CD4-positive, alpha-beta T cell treated with Interleukin-4 for 4 hours (primary cell): ENCODE measurements at regions not wholly inside any gene's neighbourhood (a gene's known extent, or its start where the extent isn't known, plus 50 kb on each side); places are given as distances from the start of the nearest gene placed in this dataset.
"Not testable (repeated sequence)": the region's sequence is repeated elsewhere in the genome, so short reads cannot be mapped to it uniquely, and the experiment has no call there.

Experiments used
- DNase-seq: peaks from one replicate; pipeline ENCODE4 v3.0.0-alpha.2; 2020

DNA sequence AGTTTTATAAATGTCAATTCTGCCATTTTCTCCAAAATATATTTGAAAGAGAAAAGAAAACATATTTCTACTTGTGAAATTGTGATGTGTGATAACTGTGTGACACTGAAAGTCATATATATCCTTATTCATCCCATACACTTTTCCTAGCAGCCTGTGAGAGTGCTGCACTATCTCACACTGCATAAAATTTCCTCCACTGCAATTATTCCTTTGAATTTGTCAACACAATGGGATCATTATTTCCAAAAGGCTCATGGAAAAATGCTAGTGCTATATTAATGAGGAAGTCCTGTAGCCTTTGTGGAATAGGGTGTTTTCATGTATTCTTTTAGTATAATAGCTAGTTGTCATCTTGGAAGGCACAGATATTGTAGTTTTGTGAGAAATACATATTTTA lies 504.1 kb downstream of the RPL10L start:
- DNase-seq = no peak

DNA sequence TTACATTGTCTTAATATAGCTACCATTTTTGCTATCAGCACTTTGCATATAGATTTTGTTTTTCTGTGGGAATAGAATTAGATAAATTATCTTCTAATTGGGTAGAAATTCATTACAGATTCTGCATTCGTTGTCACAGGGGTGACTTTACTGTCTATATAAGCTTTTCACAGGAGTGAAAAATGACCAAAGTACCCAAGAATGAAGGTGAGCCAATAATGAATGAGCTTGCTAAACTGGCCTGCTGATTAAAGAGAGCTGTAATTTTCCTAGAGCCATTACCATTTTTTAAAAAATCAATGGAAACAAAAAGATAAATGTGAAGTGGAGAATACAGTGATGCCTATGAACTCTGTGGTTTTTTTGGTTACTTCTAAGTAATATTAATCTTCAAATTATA lies 504.6 kb downstream of the RPL10L start:
- DNase-seq = no peak

DNA sequence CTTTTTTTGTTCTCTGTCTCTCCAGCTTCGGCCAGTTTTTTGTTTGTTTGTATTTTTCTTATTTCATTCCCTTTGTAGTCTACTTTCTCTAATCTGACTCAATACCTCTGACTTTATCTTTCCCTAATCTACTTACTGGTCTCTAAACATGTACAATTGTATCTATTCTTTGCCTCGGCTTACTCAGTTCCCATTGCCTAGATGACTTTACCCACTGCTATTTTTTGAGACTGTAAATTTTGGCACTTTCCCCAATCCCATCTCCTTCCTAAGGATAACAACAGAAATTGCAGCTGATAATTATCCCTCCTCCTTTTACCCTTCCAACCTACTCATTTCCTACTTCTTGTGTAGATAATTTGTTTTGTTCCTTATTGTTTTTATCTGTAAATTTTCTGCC lies 511.1 kb downstream of the RPL10L start:
- DNase-seq = no peak

DNA sequence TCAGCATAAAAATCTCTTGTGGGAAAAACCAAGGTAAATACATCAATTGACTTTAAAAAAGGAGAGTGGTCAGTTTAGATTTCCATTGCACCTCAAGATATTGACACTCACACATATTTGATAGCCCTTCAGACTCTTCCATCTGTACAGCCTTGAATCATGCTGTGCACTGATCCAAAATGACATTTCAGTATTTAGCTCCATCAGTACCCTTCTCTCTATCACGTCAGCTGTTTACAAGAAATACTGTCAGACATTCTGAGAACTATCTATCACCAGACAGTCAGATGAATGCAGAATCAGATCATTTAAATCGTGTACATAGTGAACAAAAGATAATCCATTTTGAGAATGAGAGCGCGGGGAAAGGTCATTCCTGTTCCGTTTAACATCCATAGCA lies 511.9 kb downstream of the RPL10L start:
- no peak for DNase-seq

DNA sequence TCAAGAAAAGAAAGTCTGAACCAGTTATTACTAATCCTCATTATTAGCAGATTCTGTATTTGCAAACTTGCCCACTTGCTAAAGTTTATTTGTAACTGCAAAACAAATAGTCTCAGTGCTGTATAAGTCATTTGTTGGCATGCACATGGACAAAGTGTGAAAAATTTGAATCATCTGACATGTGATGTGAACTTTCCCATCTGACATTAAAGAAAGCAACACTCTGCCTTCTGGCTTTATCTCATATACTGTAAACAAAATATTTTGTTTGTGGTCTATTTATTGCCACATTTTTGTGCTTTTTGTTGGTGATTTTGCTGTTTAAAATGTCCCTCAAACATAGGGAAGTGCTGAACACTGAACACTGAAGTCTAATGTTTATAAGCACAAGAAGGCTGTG lies 513.8 kb downstream of the RPL10L start:
- DNase-seq = no peak

DNA sequence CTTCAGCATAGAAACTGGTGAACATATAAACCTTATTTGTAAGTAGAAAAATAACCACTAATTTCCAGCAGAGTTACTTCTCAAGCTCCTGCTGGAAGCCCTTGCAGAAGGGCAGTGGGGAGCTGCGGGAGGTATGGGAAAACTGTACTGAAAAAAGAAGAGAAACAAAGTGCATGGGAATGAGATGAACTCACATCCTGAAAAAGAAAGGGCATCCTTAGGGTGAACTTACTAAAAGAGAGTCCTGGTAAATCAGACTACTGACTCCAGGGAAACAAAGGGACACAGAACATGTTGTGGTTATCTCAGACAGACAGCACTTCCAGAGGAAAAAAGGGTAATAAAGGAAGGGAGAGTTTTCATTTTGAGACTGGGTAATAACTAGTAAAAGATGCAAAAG lies 515.1 kb downstream of the RPL10L start:
- DNase-seq = no peak

DNA sequence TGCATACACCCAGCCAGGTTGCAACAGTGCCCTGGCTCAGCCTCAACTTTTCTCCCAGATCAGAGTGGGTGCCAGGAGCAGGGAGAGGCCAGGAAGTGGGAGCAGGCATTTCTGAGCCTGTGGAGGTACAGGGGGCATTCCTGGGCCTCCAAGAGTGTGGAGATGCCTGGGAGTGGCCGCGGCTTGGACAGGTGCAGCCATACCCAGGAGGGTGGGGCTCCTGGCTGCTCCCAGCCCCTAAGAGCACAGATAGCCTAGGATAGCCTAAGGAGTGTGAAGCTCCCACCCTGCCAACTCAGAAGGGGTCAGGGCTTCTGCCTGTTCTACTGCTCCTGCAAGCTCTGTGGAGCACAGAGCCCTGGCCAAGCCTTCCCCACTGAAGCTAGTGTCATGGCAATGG lies 543.4 kb downstream of the RPL10L start:
- DNase-seq = no peak

DNA sequence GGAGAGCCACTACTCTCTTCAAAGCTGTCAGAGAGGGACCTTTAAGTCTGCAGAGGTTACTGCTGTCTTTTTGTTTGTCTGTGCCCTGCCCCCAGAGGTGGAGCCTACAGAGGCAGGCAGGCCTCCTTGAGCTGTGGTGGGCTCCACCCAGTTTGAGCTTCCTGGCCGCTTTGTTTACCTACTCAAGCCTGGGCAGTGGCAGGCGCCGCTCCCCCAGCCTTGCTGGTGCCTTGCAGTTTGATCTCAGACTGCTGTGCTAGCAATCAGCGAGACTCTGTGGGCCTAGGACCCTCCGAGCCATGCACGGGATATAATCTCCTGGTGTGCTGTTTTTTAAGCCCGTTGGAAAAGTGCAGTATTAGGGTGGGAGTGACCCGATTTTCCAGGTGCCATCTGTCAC lies 550.7 kb downstream of the RPL10L start:
- not testable (repeated sequence) for DNase-seq

DNA sequence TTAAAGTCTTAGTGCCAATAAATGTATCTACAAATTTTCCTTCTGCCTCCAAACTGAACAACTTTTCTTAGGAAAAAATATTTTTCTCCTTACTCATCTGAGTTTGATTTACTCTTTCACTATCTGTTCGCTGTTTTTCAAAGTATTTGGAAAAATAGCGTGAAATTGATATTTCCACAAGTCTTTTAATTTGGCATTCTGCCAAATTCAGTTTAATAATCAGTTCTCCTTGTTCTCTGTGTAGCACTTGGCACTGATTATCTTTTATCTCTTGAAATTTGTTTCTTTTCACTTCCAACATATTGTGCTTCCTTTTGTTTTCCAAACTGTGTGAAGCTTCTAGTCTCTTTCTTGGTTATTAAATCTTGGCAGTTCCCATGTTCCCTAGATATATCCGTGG lies 559.8 kb downstream of the RPL10L start:
- DNase-seq = no peak

DNA sequence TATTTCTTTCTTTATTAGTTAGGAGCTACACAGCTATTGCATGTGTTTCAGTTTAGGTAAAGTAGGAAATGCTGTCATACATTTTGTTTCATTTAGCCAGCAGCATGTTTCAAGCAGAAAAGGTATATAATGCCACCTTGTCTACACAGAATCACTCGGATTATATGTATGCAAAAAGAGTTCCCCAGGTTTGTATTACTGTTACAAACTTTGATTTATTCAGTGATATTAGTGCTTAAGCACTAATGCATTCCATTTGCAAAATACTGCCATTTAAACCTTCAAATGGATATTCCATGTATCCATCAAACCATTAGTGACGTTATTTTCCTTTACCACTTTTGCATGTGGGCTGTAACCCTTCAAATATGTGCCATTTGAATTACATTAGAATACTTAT lies 564.0 kb downstream of the RPL10L start:
- no peak for DNase-seq

DNA sequence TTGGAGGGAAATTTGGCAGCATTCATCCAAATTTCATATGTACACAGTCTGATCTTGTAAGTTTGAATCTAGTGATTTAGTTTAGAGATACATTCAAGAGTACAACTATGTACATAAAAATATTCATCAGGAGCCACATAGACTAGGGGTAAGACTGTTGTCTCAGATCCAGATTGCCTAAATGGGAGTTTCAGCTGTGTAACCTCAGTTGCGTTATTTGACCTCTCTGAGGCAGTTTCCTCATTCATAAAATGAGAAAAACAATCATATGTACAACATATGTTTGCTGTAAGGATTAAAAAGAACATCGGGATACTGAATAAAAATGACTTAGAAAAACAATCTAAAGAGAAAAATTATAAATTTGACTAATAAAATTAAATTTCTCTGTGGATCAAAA lies 577.5 kb downstream of the RPL10L start:
- DNase-seq = no peak

DNA sequence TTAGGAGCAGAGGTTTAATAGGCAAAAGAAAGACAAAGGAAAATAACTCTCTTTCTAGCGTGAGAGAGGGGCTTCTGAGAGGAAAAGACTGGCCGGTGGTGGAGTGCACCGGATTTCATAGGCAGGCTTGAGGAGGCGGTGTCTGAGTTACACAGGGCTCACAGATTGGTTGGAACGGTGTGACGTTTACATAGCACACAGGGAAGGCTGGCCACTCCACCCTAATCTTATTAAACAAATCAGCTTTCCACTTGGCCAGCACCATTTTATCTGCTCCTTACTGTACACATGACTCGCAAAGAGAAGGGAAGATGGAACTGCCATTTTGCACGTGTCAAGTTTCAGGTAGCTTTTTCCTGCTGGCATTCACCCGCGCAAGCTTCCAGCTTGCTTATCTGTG lies 587.7 kb downstream of the RPL10L start:
- DNase-seq = no peak

DNA sequence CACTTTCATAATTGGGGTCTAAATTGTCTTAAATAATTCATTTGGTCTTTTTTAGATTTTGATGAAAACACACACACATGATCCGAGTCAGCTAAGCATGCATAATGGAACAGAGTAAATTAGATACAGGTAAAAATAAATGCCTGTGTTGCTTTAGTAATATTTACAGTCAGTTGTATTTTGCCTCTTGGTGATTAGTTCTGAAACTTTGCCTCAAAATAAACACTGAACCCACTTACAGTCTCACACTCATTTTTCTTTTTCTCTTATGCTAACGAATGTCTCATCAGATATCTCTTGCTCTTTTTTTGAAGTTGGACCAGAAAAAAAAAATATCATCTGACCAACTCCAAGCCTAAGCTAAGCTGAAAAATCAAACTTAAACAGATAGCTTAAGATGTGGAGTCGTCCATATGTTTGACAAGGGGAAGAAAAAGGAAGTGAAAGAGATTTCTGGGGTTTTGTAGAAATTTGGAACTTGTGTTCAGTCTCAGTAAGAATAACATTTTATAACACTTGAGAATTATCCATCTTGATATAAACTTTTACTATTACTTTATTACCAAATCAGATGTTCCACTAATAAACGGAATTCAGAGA lies 592.5 kb downstream of the RPL10L start:
- no peak for DNase-seq

DNA sequence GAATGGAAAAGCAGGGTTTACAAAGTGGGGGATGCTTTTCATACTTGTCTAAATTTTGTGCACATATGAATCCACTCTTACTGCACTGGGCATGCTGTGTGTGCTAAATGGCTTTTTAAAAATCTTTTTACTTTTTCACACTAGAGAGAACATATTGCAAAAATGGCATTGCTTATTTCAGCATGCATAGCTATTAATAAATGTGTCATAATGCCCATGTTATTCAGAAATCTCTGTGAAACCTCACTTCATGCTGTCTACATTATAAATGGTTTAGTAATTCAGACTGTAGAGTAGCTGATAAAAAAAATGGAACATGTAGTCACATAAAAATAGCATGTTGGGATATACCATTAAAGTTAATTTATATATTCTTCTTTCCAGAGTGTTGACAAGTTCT lies 593.8 kb downstream of the RPL10L start:
- no peak for DNase-seq

DNA sequence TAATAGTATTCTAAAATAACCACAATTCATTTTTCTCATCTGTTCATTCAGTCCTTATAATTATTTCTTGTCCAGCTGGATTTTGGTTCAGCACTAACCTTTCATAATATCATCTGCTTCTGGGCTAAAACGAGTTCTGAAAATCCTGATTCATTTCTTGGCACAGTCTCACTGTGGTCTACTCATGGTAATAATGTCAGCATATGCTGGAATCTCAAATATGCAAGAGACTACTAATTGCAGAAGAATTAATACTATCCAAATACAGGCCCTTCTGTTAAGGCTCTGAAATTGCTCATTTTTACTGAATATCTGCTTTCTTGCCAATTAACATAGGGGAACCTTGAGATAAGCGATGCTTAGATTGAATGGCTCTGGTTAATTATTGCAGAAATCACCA lies 597.1 kb downstream of the RPL10L start:
- no peak for DNase-seq

DNA sequence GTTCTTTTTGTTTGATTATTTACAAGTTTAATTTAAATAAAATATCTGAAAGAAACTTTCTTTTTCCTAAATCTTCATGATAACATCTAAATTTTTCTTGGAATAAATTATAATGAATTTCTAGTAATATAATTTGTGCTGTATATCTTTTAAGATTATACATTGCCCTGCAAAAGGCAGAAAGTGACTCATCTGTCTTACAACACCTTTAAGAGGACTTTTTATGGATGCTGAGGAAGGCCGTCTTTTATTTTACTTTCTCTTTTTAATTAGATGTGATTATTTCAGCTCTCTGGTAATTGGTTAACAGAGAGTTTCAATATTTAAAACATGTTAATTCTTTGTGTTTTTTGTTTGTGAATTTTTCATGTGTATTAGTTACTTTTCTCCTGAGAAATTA lies 598.4 kb downstream of the RPL10L start:
- DNase-seq = no peak

DNA sequence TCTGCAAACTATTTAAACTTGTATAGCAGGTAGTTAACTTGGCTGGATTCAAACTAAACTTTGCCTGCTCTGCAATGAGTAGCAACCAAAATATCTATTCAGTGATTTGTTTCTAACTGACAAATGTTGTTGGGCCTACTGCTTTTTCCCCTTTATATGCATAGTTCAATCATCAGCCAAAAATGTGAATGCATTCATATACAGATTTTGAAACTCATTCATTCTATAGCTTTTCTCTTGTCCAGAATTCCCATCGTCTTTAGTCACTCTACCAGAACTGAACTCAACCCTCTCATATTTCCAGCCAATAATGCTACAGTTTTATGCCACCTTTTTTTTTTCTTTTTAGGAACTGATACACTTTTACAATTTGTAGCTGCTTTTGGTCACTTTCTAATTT lies 599.8 kb downstream of the RPL10L start:
- no peak for DNase-seq

DNA sequence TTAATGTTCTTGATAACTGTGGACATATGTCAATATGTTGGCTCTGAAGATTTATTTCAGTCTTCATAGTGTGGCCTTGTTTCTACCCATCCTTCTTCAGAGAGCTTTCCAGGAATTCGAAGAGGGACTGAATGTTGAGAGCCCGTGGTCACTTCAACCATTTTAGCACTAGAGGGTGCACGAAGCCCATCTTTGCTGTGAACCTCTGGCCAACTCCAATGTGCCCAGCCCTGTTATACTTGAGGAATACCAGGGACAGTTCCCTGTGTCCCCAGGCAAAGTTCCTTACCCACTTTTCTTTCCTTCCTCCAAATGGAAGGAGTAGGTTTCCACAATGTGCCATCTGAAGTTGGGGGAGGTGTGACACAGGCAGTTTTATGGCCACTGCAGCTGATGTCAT lies 603.5 kb downstream of the RPL10L start:
- no peak for DNase-seq

DNA sequence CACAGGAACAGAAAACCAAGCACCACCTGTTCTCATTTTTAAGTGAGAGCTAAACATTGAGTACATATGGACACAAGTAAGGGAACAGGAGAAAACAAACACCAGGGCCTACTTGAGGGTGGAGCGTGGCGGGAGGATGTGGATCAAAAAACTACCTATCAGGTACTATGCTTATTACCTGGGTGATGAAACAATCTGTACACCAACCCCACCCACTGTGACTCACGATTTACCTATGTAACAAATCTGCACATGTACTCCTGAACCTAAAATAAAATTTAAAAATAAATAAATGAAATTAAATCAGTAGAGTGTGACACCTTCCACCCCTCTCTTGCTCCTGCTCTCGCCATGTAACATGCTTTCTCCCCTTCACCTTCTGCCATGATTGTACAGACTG lies 615.5 kb downstream of the RPL10L start:
- DNase-seq = no peak

DNA sequence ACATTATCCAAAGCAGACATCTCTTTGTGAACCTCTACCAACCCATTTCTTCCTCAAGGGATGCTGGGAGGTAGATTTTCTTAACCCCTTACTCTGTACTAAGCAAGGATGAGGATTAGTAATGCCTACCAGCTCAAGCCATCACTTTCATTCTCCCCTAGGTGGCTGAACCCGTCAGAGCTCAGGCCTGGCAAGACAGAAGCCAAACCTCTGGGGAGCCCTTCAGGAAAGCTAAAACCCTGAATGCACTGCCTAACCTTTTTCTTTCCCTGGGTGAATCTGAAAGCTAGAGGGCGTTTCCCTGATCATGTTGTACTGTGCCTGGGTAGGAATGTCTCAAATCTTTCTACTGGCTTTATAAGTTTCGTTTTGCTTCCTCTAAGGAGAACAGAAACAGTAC lies 617.3 kb downstream of the RPL10L start:
- no peak for DNase-seq

DNA sequence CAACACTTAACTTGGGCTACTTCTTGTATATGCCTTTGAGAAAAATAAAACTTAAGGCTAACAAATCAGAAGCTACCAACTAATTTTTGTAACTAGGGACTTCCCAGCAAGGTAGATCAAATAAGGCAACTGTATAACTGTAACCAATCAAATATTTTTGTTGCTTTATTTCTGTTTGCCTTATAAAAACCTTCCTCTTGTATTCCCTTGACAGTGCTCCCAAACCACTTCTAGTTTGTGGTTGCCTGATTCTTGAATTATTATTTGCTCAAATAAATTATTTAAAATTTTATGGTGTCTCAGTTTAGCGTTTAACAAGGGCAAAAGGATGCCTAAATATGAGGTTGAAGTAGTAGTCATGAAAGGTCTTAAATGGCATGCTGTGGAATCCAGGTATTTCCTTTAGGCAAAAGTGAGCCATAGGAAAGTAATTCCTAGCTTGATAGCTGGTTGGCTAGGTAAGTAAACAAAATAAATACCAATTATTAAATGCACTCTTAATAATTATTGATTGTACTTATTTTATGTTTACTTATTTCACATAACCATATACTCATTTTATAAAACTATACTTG lies 632.6 kb downstream of the RPL10L start:
- no peak for DNase-seq

DNA sequence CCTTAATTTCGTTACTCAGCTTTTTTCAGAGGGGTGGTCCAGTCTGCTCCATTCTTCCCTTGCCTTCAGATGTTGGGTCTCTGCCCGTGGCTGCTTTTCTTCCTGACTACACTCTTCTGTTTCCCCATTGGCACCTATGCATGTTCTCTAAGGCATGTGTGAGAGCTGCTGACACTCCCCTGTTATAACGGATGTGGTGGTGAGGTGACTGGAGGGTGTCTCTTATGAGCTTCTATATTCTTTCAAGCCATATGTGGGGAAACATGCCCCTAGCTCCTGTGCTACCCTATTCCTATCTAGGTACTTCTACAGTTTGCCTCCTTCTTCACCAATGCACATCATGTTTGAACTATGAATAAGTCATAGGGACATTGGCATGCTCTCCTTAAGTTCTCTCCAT lies 643.2 kb downstream of the RPL10L start:
- no peak for DNase-seq

DNA sequence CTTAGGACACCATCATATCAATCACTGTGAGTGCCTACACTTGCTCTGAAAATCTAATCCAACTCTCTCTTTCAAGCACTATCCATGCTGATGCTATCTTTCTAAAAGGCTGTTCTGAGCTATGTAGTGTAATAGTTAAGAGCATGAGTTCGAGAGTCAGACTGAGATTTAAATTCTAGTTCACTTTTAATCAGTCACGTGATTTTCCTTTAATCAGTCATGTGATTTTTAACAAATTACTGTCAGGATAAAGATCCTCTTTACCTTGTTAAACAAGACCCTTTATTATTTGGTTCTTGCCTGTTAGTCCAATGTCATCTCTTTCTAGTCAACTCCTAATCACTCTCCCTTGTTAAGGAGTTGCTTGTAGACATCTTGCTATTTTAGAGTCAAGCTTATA lies 653.0 kb downstream of the RPL10L start:
- DNase-seq = no peak

DNA sequence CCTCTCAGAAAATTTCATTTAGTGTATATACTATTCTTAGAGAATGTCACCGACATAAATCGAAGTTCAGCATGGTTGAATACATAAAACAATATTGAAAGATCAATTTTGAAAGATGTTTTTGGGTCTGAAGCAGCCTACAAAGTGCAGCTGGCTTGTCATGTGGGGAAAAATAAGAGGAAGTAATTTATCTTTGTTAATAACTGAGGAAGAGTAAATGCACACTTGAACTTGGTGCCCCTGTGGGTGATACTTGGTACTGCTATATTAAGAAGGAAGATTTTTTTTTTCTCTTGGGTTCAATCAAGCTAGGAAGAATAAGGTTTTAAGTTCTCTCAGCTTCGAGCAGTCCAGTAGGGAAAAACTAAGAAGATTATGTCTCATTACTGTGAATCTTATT lies 661.3 kb downstream of the RPL10L start:
- DNase-seq = no peak

DNA sequence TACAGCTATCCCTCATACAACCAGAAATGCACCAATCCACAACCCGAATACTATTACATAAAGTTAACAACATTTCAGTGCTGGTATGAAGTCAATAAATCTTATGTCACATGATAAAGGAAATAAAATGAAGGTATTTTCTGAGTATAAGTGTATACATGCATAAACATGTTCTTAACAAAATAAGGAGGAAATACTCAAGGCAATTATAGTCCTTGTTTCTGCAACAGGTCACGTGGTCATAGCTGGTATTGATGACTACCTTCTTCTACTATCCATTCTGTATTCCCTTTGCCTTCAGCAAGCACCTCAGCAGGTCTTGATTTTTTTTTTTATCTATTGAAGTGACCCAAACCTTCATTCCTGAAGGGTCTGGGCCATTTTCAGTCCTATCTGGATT lies 675.6 kb downstream of the RPL10L start:
- DNase-seq = no peak

DNA sequence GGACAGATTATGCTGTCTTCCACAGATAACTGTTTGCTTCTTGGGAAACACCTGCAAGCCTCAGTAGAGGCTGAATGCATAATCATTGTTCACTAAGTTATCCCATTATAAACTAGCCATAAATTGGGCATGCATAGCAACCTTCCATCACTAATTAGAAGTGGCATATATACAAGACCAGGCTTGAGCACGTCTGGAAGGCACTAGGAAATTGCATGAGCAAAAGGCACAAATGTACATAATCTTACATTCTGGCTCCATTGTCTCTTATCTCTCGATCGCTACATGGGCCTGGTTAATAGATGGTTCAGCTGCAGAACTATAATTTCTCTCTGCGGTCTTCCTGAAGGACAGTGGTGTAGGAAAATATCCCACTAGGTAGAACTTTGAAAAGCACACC lies 679.2 kb downstream of the RPL10L start:
- DNase-seq = no peak
